ENCODE measurements at regions not wholly inside any gene's neighbourhood (a gene's known extent, or its start where the extent isn't known, plus 50 kb on each side); places are given as distances from the start of the nearest gene placed in this dataset.

GRCh38 chr13:97135883-97136282 is 86.2 kb upstream of the MBNL2 start:
- Histone ChIP-seq H3K79me2 (ENCODE audit: control insufficient read depth, insufficient read depth, low read length) (no peaks in the 10 kb centered on the region), H3K4me2 (ENCODE audit: insufficient read depth, low read length) (no peak overlapping the region), H3K36me3 (ENCODE audit: control insufficient read depth in 2 of 2, extremely low read depth in 1 of 2, insufficient read depth in 2 of 2, low read length in 2 of 2) (no peaks in the 10 kb centered on the region), H3K9ac (replicated peaks; ENCODE audit: extremely low read depth, insufficient read depth, low read length) (no peak overlapping the region), H3K9me3 (replicated peaks; ENCODE audit: control insufficient read depth, insufficient read depth, low read length) (no peaks in the 10 kb centered on the region), H3K4me1 (ENCODE audit: control insufficient read depth, extremely low read depth, insufficient read depth, low read length) (peaks cover under 1% of the 10 kb centered on the region), H3K9me1 (replicated peaks; ENCODE audit: control insufficient read depth, extremely low read depth, insufficient read depth, low read length) (no peaks in the 10 kb centered on the region), H3K4me3 (replicated peaks in 1 of 3; ENCODE audit: insufficient read depth in 1 of 3, low read depth in 1 of 3, low read length in 3 of 3) (no peak overlapping the region), H4K20me1 (replicated peaks; ENCODE audit: control insufficient read depth, extremely low read depth, insufficient read depth, low read length) (no peaks in the 10 kb centered on the region), H3K27ac (ENCODE audit: insufficient read depth, low read depth, low read length) (no peak overlapping the region), H3K27me3 (ENCODE audit: control insufficient read depth in 2 of 2, insufficient read depth in 2 of 2, low read length in 2 of 2) (peaks cover 6 to 11% of the 10 kb centered on the region in 2 experiments), H2AFZ (ENCODE audit: low read depth, low read length) (no peak overlapping the region)
- intact Hi-C loops (cut with micrococcal nuclease): no loop called here
- dilution Hi-C loops (cut with MboI; ENCODE audit: extremely low pct_ligation_motif_present, low sequenced_read_pairs): no loop called here
- DNase-seq (ENCODE audit: low read depth, low spot score) (no peak), FAIRE-seq (no peak)
- TF ChIP-seq FOS (IDR thresholded peaks at IDR 0.05; ENCODE audit: borderline replicate concordance, insufficient read depth, low read length) (no peak), MAX (IDR thresholded peaks at IDR 0.05; ENCODE audit: insufficient read depth, insufficient read length) (no peak), MYC (IDR thresholded peaks at IDR 0.05; ENCODE audit: low read depth, low read length) (no peak), CTCF (IDR thresholded peaks at IDR 0.05; ENCODE audit: extremely low read depth in 1 of 2, insufficient read depth in 1 of 2, low read depth in 1 of 2, low read length in 2 of 2) (no peak), POLR2A (IDR thresholded peaks at IDR 0.05; ENCODE audit: low read depth, low read length) (no peak), JUN (IDR thresholded peaks at IDR 0.05; ENCODE audit: borderline replicate concordance, insufficient read depth, insufficient read length, low read depth) (no peak), GATA2 (IDR thresholded peaks at IDR 0.05; ENCODE audit: insufficient read depth, insufficient read length, low read depth, low read length) (no peak), EZH2 (IDR thresholded peaks at IDR 0.05; ENCODE audit: borderline replicate concordance, low read depth, low read length, severe bottlenecking) (no peak), POLR2AphosphoS5 (IDR thresholded peaks at IDR 0.05; ENCODE audit: insufficient read depth, low read depth, low read length) (no peak)
- CTCF ChIA-PET: interaction anchor here (0.9 kb wide), 1 partner anchor 12 kb away, joined by 3 read pairs; no protein-coding TSS in a partner anchor
- POLR2A ChIA-PET: no interaction called here
- no TSS peak for BruUV-seq (replicated peaks)

All from endothelial cell of umbilical vein (primary cell).